ENCODE measurements at regions not wholly inside any gene's neighbourhood (a gene's known extent, or its start where the extent isn't known, plus 50 kb on each side); places are given as distances from the start of the nearest gene placed in this dataset.

GRCh38 chr4:12852338-12853307, 631.5 kb downstream of the RAB28 start:
- H3K36me3 Mint-ChIP-seq (ENCODE audit: low read depth) = no peaks in the 10 kb centered on the region
- H3K27me3 Mint-ChIP-seq (ENCODE audit: insufficient read depth) = peaks cover 7% of the 10 kb centered on the region
- no peak overlapping the region for H3K4me3 Mint-ChIP-seq
- peak overlapping the region; percentile 42 for H3K27ac Mint-ChIP-seq
- H3K9ac ChIP-seq (ENCODE audit: extremely low read depth, low read length, poor library complexity, severe bottlenecking) = no peak overlapping the region
- peaks cover 12% of the 10 kb centered on the region for H3K27me3 ChIP-seq (ENCODE audit: control insufficient read depth, insufficient read depth, low read length, poor library complexity, severe bottlenecking)
- peak; percentile 54 for DNase-seq
- no peak overlapping the region for H3K27ac ChIP-seq (ENCODE audit: low read depth, low read length)
- TF ChIP-seq, protein P1, sequence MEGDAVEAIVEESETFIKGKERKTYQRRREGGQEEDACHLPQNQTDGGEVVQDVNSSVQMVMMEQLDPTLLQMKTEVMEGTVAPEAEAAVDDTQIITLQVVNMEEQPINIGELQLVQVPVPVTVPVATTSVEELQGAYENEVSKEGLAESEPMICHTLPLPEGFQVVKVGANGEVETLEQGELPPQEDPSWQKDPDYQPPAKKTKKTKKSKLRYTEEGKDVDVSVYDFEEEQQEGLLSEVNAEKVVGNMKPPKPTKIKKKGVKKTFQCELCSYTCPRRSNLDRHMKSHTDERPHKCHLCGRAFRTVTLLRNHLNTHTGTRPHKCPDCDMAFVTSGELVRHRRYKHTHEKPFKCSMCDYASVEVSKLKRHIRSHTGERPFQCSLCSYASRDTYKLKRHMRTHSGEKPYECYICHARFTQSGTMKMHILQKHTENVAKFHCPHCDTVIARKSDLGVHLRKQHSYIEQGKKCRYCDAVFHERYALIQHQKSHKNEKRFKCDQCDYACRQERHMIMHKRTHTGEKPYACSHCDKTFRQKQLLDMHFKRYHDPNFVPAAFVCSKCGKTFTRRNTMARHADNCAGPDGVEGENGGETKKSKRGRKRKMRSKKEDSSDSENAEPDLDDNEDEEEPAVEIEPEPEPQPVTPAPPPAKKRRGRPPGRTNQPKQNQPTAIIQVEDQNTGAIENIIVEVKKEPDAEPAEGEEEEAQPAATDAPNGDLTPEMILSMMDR (conservative IDR thresholded peaks at IDR 0.05) = peak; percentile 83
- WGBS, 2 experiments (ENCODE audit: insufficient coverage in 1 of 2, insufficient read length in 1 of 2) = 60 to 81% methylated on average over 5 to 8 of the region's 8 CpGs
- no peaks in the 10 kb centered on the region for H3K36me3 ChIP-seq (ENCODE audit: control insufficient read depth, insufficient read depth, low read length)
- peaks cover 12% of the 10 kb centered on the region for H3K4me1 Mint-ChIP-seq
- peaks cover 5% of the 10 kb centered on the region for H3K4me1 ChIP-seq (ENCODE audit: control insufficient read depth, insufficient read depth, low read length)
- H3K9me3 Mint-ChIP-seq = no peaks in the 10 kb centered on the region
- no peak overlapping the region for H3K4me3 ChIP-seq (ENCODE audit: low read length)
- no peaks in the 10 kb centered on the region for H3K9me3 ChIP-seq (ENCODE audit: control insufficient read depth, low read length)

- Histone ChIP-seq H3K4me1 (ENCODE audit: control insufficient read depth, insufficient read depth, low read length) (peaks cover 5% of the 10 kb centered on the region), H3K9ac (ENCODE audit: extremely low read depth, low read length, poor library complexity, severe bottlenecking) (no peak overlapping the region), H3K36me3 (ENCODE audit: control insufficient read depth, insufficient read depth, low read length) (no peaks in the 10 kb centered on the region), H3K27me3 (ENCODE audit: control insufficient read depth, insufficient read depth, low read length, poor library complexity, severe bottlenecking) (peaks cover 16% of the 10 kb centered on the region), H3K4me3 (ENCODE audit: low read length) (no peak overlapping the region), H3K9me3 (ENCODE audit: control insufficient read depth, low read length) (peaks cover 12% of the 10 kb centered on the region), H3K27ac (ENCODE audit: low read depth, low read length) (no peak overlapping the region)
- Mint-ChIP-seq H3K9me3 (peaks cover 7% of the 10 kb centered on the region), H3K27ac (no peak overlapping the region), H3K27me3 (ENCODE audit: insufficient read depth) (peaks cover 15% of the 10 kb centered on the region), H3K4me1 (peaks cover 22% of the 10 kb centered on the region), H3K36me3 (ENCODE audit: low read depth) (no peaks in the 10 kb centered on the region), H3K4me3 (no peak overlapping the region)
- DNase-seq = no peak
- TF ChIP-seq, protein P1 (conservative IDR thresholded peaks at IDR 0.05) = no peak
- 69 to 86% methylated on average over 1 to 3 of the region's 4 CpGs for WGBS, 2 experiments (ENCODE audit: insufficient coverage in 1 of 2, insufficient read length in 1 of 2)
Observed at GRCh38 chr4:12846368-12846767, 637.8 kb downstream of the RAB28 start.

GRCh38 chr4:12844141-12844540, 640.0 kb downstream of the RAB28 start:
- Histone ChIP-seq H3K27me3 (ENCODE audit: control insufficient read depth, insufficient read depth, low read length, poor library complexity, severe bottlenecking) (peaks cover 9% of the 10 kb centered on the region), H3K27ac (ENCODE audit: low read depth, low read length) (no peak overlapping the region), H3K4me3 (ENCODE audit: low read length) (no peak overlapping the region), H3K36me3 (ENCODE audit: control insufficient read depth, insufficient read depth, low read length) (no peaks in the 10 kb centered on the region), H3K4me1 (ENCODE audit: control insufficient read depth, insufficient read depth, low read length) (peaks cover 5% of the 10 kb centered on the region), H3K9me3 (ENCODE audit: control insufficient read depth, low read length) (peaks cover 12% of the 10 kb centered on the region), H3K9ac (ENCODE audit: extremely low read depth, low read length, poor library complexity, severe bottlenecking) (no peak overlapping the region)
- TF ChIP-seq, protein P1 (conservative IDR thresholded peaks at IDR 0.05) = no peak
- WGBS, 2 experiments (ENCODE audit: insufficient coverage in 1 of 2, insufficient read length in 1 of 2) = 87 to 92% methylated on average over 2 of the region's 2 CpGs
- peaks cover 15% of the 10 kb centered on the region for H3K27me3 Mint-ChIP-seq (ENCODE audit: insufficient read depth)
- peaks cover 22% of the 10 kb centered on the region for H3K4me1 Mint-ChIP-seq
- no peaks in the 10 kb centered on the region for H3K36me3 Mint-ChIP-seq (ENCODE audit: low read depth)
- peaks cover 7% of the 10 kb centered on the region for H3K9me3 Mint-ChIP-seq
- H3K27ac Mint-ChIP-seq = no peak overlapping the region
- H3K4me3 Mint-ChIP-seq = no peak overlapping the region
- no peak for DNase-seq
